ENCODE measurements at regions not wholly inside any gene's neighbourhood (a gene's known extent, or its start where the extent isn't known, plus 50 kb on each side); places are given as distances from the start of the nearest gene placed in this dataset.

GRCh38 chr4:64216741-64217140 lies 192.5 kb downstream of the TECRL start:
- DNase-seq = no peak
- H2AK5ac ChIP-seq (ENCODE audit: low read length) = no peak overlapping the region
- no peak overlapping the region for H2BK5ac ChIP-seq (ENCODE audit: low read depth, low read length, poor library complexity)
- peaks cover 0 to 3% of the 10 kb centered on the region in 2 experiments for H3K4me1 ChIP-seq (ENCODE audit: control insufficient read depth in 1 of 2, insufficient read depth in 2 of 2, low read length in 2 of 2)
- no peak overlapping the region for H4K12ac ChIP-seq (ENCODE audit: low read depth, low read length)
- H3K27me3 ChIP-seq (ENCODE audit: insufficient read depth, low read length) = no peaks in the 10 kb centered on the region
- no peak overlapping the region for H3K4ac ChIP-seq (ENCODE audit: low read depth, low read length)
- H3K9ac ChIP-seq (ENCODE audit: low read length) = no peak overlapping the region
- H3K79me1 ChIP-seq (ENCODE audit: low read length) = peaks cover 4% of the 10 kb centered on the region
- no peaks in the 10 kb centered on the region for H3K36me3 ChIP-seq (ENCODE audit: control insufficient read depth in 1 of 2, insufficient read depth in 2 of 2, low read length in 2 of 2)
- no peak overlapping the region for H3K23ac ChIP-seq (ENCODE audit: low read length)
- H2BK120ac ChIP-seq (ENCODE audit: insufficient read depth, low read length, poor library complexity) = no peak overlapping the region
- no peak overlapping the region for H3K14ac ChIP-seq (ENCODE audit: low read length)
- WGBS (ENCODE audit: extremely low coverage, insufficient coverage, insufficient read length) = no CpG with 5 or more reads among the region's 1 CpG
- H4K91ac ChIP-seq (ENCODE audit: low read depth, low read length) = no peak overlapping the region
- H3K79me2 ChIP-seq (ENCODE audit: control insufficient read depth, insufficient read depth, low read length, poor library complexity) = no peaks in the 10 kb centered on the region
- H3K4me3 ChIP-seq (ENCODE audit: low read depth, low read length) = no peak overlapping the region
- H4K8ac ChIP-seq (ENCODE audit: low read depth, low read length) = no peak overlapping the region
- H2BK12ac ChIP-seq (ENCODE audit: low read length) = no peak overlapping the region
- H3K27ac ChIP-seq (ENCODE audit: low read depth, low read length) = no peak overlapping the region
- no peaks in the 10 kb centered on the region for H3K9me3 ChIP-seq (ENCODE audit: insufficient read depth, low read depth, low read length)
- H3K18ac ChIP-seq (ENCODE audit: low read length) = no peak overlapping the region
- no peak overlapping the region for H2AFZ ChIP-seq (ENCODE audit: insufficient read depth, low read length, poor library complexity)
- no peak overlapping the region for H3K4me2 ChIP-seq (ENCODE audit: low read length)

- H3K4me2 ChIP-seq (ENCODE audit: low read length) = no peak overlapping the region
- no peaks in the 10 kb centered on the region for H3K27me3 ChIP-seq (ENCODE audit: insufficient read depth, low read length)
- no peak overlapping the region for H3K14ac ChIP-seq (ENCODE audit: low read length)
- H2BK5ac ChIP-seq (ENCODE audit: low read depth, low read length, poor library complexity) = peak overlapping the region; percentile 6
- no peak overlapping the region for H4K8ac ChIP-seq (ENCODE audit: low read depth, low read length)
- no peak for DNase-seq
- H3K9ac ChIP-seq (ENCODE audit: low read length) = no peak overlapping the region
- H3K27ac ChIP-seq (ENCODE audit: low read depth, low read length) = no peak overlapping the region
- no CpG with 5 or more reads among the region's 3 CpGs for WGBS (ENCODE audit: extremely low coverage, insufficient coverage, insufficient read length)
- H2AK5ac ChIP-seq (ENCODE audit: low read length) = peak overlapping the region; percentile 49
- H3K36me3 ChIP-seq (ENCODE audit: control insufficient read depth in 1 of 2, insufficient read depth in 2 of 2, low read length in 2 of 2) = no peaks in the 10 kb centered on the region
- H3K79me2 ChIP-seq (ENCODE audit: control insufficient read depth, insufficient read depth, low read length, poor library complexity) = no peaks in the 10 kb centered on the region
- H3K4ac ChIP-seq (ENCODE audit: low read depth, low read length) = no peak overlapping the region
- H3K23ac ChIP-seq (ENCODE audit: low read length) = no peak overlapping the region
- H3K79me1 ChIP-seq (ENCODE audit: low read length) = peaks cover 11% of the 10 kb centered on the region
- peaks cover 2% of the 10 kb centered on the region for H3K9me3 ChIP-seq (ENCODE audit: insufficient read depth, low read depth, low read length)
- H2BK120ac ChIP-seq (ENCODE audit: insufficient read depth, low read length, poor library complexity) = peak overlapping the region; percentile 81
- H3K4me1 ChIP-seq (ENCODE audit: control insufficient read depth in 1 of 2, insufficient read depth in 2 of 2, low read length in 2 of 2) = peaks cover 0 to 2% of the 10 kb centered on the region in 2 experiments
- H2BK12ac ChIP-seq (ENCODE audit: low read length) = peak overlapping the region; percentile 67
- no peak overlapping the region for H3K4me3 ChIP-seq (ENCODE audit: low read depth, low read length)
- H2AFZ ChIP-seq (ENCODE audit: insufficient read depth, low read length, poor library complexity) = no peak overlapping the region
- H4K12ac ChIP-seq (ENCODE audit: low read depth, low read length) = no peak overlapping the region
- H4K91ac ChIP-seq (ENCODE audit: low read depth, low read length) = peak overlapping the region; percentile 68
- no peak overlapping the region for H3K18ac ChIP-seq (ENCODE audit: low read length)
Observed at GRCh38 chr4:64205376-64205775, 203.9 kb downstream of the TECRL start.

- H2BK5ac ChIP-seq (ENCODE audit: low read depth, low read length, poor library complexity) = no peak overlapping the region
- no peak overlapping the region for H3K9ac ChIP-seq (ENCODE audit: low read length)
- H3K4me3 ChIP-seq (ENCODE audit: low read depth, low read length) = no peak overlapping the region
- no peak overlapping the region for H2BK12ac ChIP-seq (ENCODE audit: low read length)
- peak overlapping the region; percentile 18 for H4K91ac ChIP-seq (ENCODE audit: low read depth, low read length)
- H4K8ac ChIP-seq (ENCODE audit: low read depth, low read length) = peak overlapping the region; percentile 47
- no peaks in the 10 kb centered on the region for H3K27me3 ChIP-seq (ENCODE audit: insufficient read depth, low read length)
- no peak for DNase-seq
- no peak overlapping the region for H3K14ac ChIP-seq (ENCODE audit: low read length)
- no peak overlapping the region for H4K12ac ChIP-seq (ENCODE audit: low read depth, low read length)
- no peak overlapping the region for H3K18ac ChIP-seq (ENCODE audit: low read length)
- H2AK5ac ChIP-seq (ENCODE audit: low read length) = no peak overlapping the region
- no peak overlapping the region for H3K23ac ChIP-seq (ENCODE audit: low read length)
- H2BK120ac ChIP-seq (ENCODE audit: insufficient read depth, low read length, poor library complexity) = no peak overlapping the region
- H3K4me1 ChIP-seq (ENCODE audit: control insufficient read depth in 1 of 2, insufficient read depth in 2 of 2, low read length in 2 of 2) = no peaks in the 10 kb centered on the region
- H3K36me3 ChIP-seq (ENCODE audit: control insufficient read depth in 1 of 2, insufficient read depth in 2 of 2, low read length in 2 of 2) = no peaks in the 10 kb centered on the region
- peak overlapping the region; percentile 65 for H3K27ac ChIP-seq (ENCODE audit: low read depth, low read length)
- H3K79me1 ChIP-seq (ENCODE audit: low read length) = peaks cover 2% of the 10 kb centered on the region
- no CpG with 5 or more reads among the region's 2 CpGs for WGBS (ENCODE audit: extremely low coverage, insufficient coverage, insufficient read length)
- no peak overlapping the region for H3K4me2 ChIP-seq (ENCODE audit: low read length)
- no peaks in the 10 kb centered on the region for H3K79me2 ChIP-seq (ENCODE audit: control insufficient read depth, insufficient read depth, low read length, poor library complexity)
- H3K9me3 ChIP-seq (ENCODE audit: insufficient read depth, low read depth, low read length) = no peaks in the 10 kb centered on the region
- H2AFZ ChIP-seq (ENCODE audit: insufficient read depth, low read length, poor library complexity) = no peak overlapping the region
- no peak overlapping the region for H3K4ac ChIP-seq (ENCODE audit: low read depth, low read length)
Observed at GRCh38 chr4:64200001-64200555, 209.2 kb downstream of the TECRL start.

- Histone ChIP-seq H3K9me3 (ENCODE audit: insufficient read depth, low read depth, low read length) (no peaks in the 10 kb centered on the region), H3K23ac (ENCODE audit: low read length) (no peak overlapping the region)
- no CpG with 5 or more reads among the region's 1 CpG for WGBS (ENCODE audit: extremely low coverage, insufficient coverage, insufficient read length)
Observed at GRCh38 chr4:64195582-64195981, 213.7 kb downstream of the TECRL start.

More at GRCh38 chr4:64195582-64195981, 213.7 kb downstream of the TECRL start:
- Histone ChIP-seq H4K91ac (ENCODE audit: low read depth, low read length) (no peak overlapping the region), H3K79me1 (ENCODE audit: low read length) (peaks cover 2% of the 10 kb centered on the region), H3K4ac (ENCODE audit: low read depth, low read length) (no peak overlapping the region), H3K18ac (ENCODE audit: low read length) (no peak overlapping the region), H4K8ac (ENCODE audit: low read depth, low read length) (no peak overlapping the region), H2AFZ (ENCODE audit: insufficient read depth, low read length, poor library complexity) (no peak overlapping the region), H3K4me3 (ENCODE audit: low read depth, low read length) (no peak overlapping the region), H3K27ac (ENCODE audit: low read depth, low read length) (no peak overlapping the region), H3K14ac (ENCODE audit: low read length) (no peak overlapping the region), H3K4me1 (ENCODE audit: control insufficient read depth in 1 of 2, insufficient read depth in 2 of 2, low read length in 2 of 2) (no peaks in the 10 kb centered on the region), H3K36me3 (ENCODE audit: control insufficient read depth in 1 of 2, insufficient read depth in 2 of 2, low read length in 2 of 2) (no peaks in the 10 kb centered on the region), H2BK120ac (ENCODE audit: insufficient read depth, low read length, poor library complexity) (no peak overlapping the region), H3K9ac (ENCODE audit: low read length) (no peak overlapping the region), H2BK12ac (ENCODE audit: low read length) (no peak overlapping the region), H3K79me2 (ENCODE audit: control insufficient read depth, insufficient read depth, low read length, poor library complexity) (no peaks in the 10 kb centered on the region), H3K27me3 (ENCODE audit: insufficient read depth, low read length) (no peaks in the 10 kb centered on the region), H2BK5ac (ENCODE audit: low read depth, low read length, poor library complexity) (no peak overlapping the region), H4K12ac (ENCODE audit: low read depth, low read length) (no peak overlapping the region), H2AK5ac (ENCODE audit: low read length) (no peak overlapping the region), H3K4me2 (ENCODE audit: low read length) (no peak overlapping the region)
- no peak for DNase-seq

Measured in trophoblast cell (in vitro differentiated cells and primary cell).